Small intestine (tissue), 7 donors: ENCODE measurements at regions not wholly inside any gene's neighbourhood (a gene's known extent, or its start where the extent isn't known, plus 50 kb on each side); places are given as distances from the start of the nearest gene placed in this dataset.
"Not testable (repeated sequence)": the region's sequence is repeated elsewhere in the genome, so short reads cannot be mapped to it uniquely, and the experiment has no call there.

Source experiments
- DNase-seq, 2 donors: peaks; one replicate each; pipeline versions ENCODE4 v3.0.0 to v3.0.0-alpha.2; 2013
- FAIRE-seq: peaks from 2 replicates; lab custom pipeline; 2012; peaks lifted over from hg19 to GRCh38; lab: Jason Lieb, UNC
- H3K27ac ChIP-seq, 3 donors: one replicate each; pipeline ENCODE4 v1.5.1; 2013; ENCODE audit warnings: low read length in 2 of 3, mild to moderate bottlenecking in 2 of 3, control low read depth in 1 of 3, inconsistent platforms in 1 of 3, low read depth in 1 of 3, moderate library complexity in 1 of 3
- H3K27me3 ChIP-seq, 3 donors: one replicate each; pipeline ENCODE4 v1.6.1; 2013; ENCODE audit warnings: low read length in 3 of 3, inconsistent platforms in 1 of 3; ENCODE audit not compliant: control insufficient read depth in 3 of 3, insufficient read depth in 3 of 3
- H3K36me3 ChIP-seq, 3 donors: one replicate each; pipeline ENCODE4 v1.6.1; 2013; ENCODE audit warnings: low read length in 3 of 3, inconsistent platforms in 1 of 3, low read depth in 1 of 3, mild to moderate bottlenecking in 1 of 3, moderate library complexity in 1 of 3; ENCODE audit not compliant: control insufficient read depth in 3 of 3, insufficient read depth in 2 of 3
- H3K4me1 ChIP-seq, 3 donors: one replicate each; pipeline ENCODE4 v1.6.1; 2013; ENCODE audit warnings: low read length in 2 of 3, inconsistent platforms in 1 of 3, low read depth in 1 of 3, mild to moderate bottlenecking in 1 of 3, moderate library complexity in 1 of 3; ENCODE audit not compliant: control insufficient read depth in 3 of 3, insufficient read depth in 2 of 3
- H3K4me3 ChIP-seq, 3 donors: one replicate each; pipeline ENCODE4 v1.5.1; 2013; ENCODE audit warnings: low read length in 3 of 3, control low read depth in 1 of 3, inconsistent platforms in 1 of 3, low read depth in 1 of 3, mild to moderate bottlenecking in 1 of 3, moderate library complexity in 1 of 3
- H3K9me3 ChIP-seq, 2 donors: one replicate each; pipeline ENCODE4 v1.6.1; 2013; ENCODE audit warnings: low read depth in 1 of 2, low read length in 1 of 2; ENCODE audit not compliant: control insufficient read depth in 2 of 2, insufficient read depth in 1 of 2
- WGBS, 3 donors: extraction: QIAGEN DNeasy Blood & Tissue Kit; methylation state at CpG; one replicate each; pipeline ENCODE4 v1.1.7; 2013; 5-methylcytosine and 5-hydroxymethylcytosine counted together
- donor health status: healthy with polysubstance abuse.
- donor health status: control.
- donor health status: control.
- donor health status: Bipolar disorder and iron deficiency.
- donor health status: healthy.

DNA sequence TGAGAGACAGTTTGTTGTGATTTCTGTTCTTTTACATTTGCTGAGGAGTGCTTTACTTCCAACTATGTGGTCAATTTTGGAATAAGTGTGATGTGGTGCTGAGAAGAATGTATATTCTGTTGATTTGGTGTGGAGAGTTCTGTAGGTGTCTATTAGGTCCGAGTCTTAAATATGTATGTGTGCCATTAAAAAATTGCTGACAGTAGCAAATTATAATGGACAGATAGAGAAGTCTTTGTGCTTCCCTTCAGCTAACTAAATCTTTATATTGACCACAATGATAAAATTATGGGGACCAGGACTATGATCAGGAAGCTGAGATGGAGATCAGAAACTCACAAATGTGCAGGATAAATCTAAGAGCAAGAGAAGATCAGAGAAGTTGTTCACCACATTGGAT is 70.1 kb upstream of the OR13H1 start:
- H3K36me3 ChIP-seq, DNase-seq, H3K4me1 ChIP-seq, H3K27me3 ChIP-seq, H3K4me3 ChIP-seq, H3K9me3 ChIP-seq, H3K27ac ChIP-seq, FAIRE-seq: not testable (repeated sequence)
- 71 to 81% (median 79%) methylated on average over 1 of the region's 1 CpG for WGBS, 3 donors

DNA sequence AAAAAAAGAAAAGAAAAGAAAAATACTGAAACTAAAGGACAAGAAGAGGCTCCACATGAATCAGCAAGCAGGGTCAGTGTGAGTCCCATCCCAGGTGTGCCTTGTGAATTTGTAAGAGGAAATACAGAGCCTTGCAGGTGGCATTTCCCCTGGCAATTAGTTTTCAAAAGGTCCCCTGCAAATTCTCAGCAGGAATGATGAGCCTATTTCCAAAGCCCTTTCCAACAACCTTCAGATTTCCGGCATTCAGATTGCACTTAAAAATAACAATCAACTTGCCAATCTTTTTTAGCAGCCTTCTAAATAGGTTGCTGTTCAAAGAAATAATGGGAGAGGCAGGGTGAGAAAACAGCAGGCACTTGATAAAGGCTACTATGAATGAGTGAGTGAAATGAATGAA is 66.4 kb upstream of the OR13H1 start:
- DNase-seq = no peak
- Histone ChIP-seq H3K4me3 (no peak overlapping the region), H3K36me3 (no peaks in the 10 kb centered on the region), H3K9me3 (peaks cover 0 to 3% of the 10 kb centered on the region in 2 donors), H3K4me1 (no peaks in the 10 kb centered on the region), H3K27me3 (no peaks in the 10 kb centered on the region), H3K27ac (no peak overlapping the region)
- WGBS, 3 donors = 24 to 44% (median 26%) methylated on average over 1 of the region's 1 CpG
- no peak for FAIRE-seq
